Gastrocnemius medialis (tissue), 4 donors: ENCODE measurements at regions not wholly inside any gene's neighbourhood (a gene's known extent, or its start where the extent isn't known, plus 50 kb on each side); places are given as distances from the start of the nearest gene placed in this dataset.

Source experiments
- CTCF ChIP-seq, 5 experiments: fragments of 450-650 bp in 3 of 5; fragments of 200-600 bp in 2 of 5; sonication (generic) in 2 of 5; IDR thresholded peaks in 4 of 5; conservative IDR thresholded peaks in 1 of 5; 1 replicate in 4 of 5; 2 replicates in 1 of 5; pipeline ENCODE4 v1.5.1; 2016 to 2019; ENCODE audit warnings: antibody characterized with exemption in 5 of 5, mild to moderate bottlenecking in 3 of 5, moderate library complexity in 3 of 5
- POLR2A ChIP-seq, 2 donors: fragments of 450-650 bp; IDR thresholded peaks; one replicate each; pipeline ENCODE4 v1.6.1; 2017; ENCODE audit warnings: antibody characterized with exemption in 2 of 2, mild to moderate bottlenecking in 2 of 2, moderate library complexity in 2 of 2

- TF ChIP-seq CTCF (IDR thresholded peaks at IDR 0.05 in 4 of 5, conservative IDR thresholded peaks at IDR 0.05 in 1 of 5): no peak
- no peak for TF ChIP-seq POLR2A (IDR thresholded peaks at IDR 0.05)
These were observed 294.5 kb upstream of the RGS17 start for GRCh38 chr6:153425536-153425935.
